ENCODE measurements at regions not wholly inside any gene's neighbourhood (a gene's known extent, or its start where the extent isn't known, plus 50 kb on each side); places are given as distances from the start of the nearest gene placed in this dataset.

- TF ChIP-seq POLR2A (IDR thresholded peaks at IDR 0.05; ENCODE audit: low read length) = no peak
- TF ChIP-seq GATA1 (IDR thresholded peaks at IDR 0.05; ENCODE audit: low read depth, low read length) = no peak
These were observed 288.9 kb upstream of the VLDLR start for GRCh38 chr9:2332663-2333062.
